Activated CD8-positive, alpha-beta T cell treated with anti-CD3 and anti-CD28 coated beads for 36 hours (primary cell): ENCODE measurements at regions not wholly inside any gene's neighbourhood (a gene's known extent, or its start where the extent isn't known, plus 50 kb on each side); places are given as distances from the start of the nearest gene placed in this dataset.

Source experiments
- ATAC-seq: fragments of 200-7000 bp; cut with Tn5 transposase; one replicate; pipeline ENCODE4 v1.10.0; 2021; ENCODE audit warnings: mild to moderate bottlenecking, moderate library complexity
- CTCF ChIA-PET: fragments of 350-600 bp; sonication (Branson Sonifier 250); formaldehyde crosslinking; loops from one replicate; lab custom pipeline; 2021; ENCODE audit warnings: antibody characterized with exemption; lab: Charles Lee
- POLR2A ChIA-PET: fragments of 350-600 bp; sonication (Branson Sonifier 250); formaldehyde crosslinking; loops from one replicate; lab custom pipeline; 2021; ENCODE audit warnings: antibody characterized with exemption; lab: Charles Lee
- DNase-seq: peaks from one replicate; pipeline ENCODE4 v3.0.0-alpha.2; 2020
- H3K27ac Mint-ChIP-seq: one replicate; pipeline ENCODE4 v1.8.0; 2021; ENCODE audit warnings: mild to moderate bottlenecking, mixed read lengths
- H3K27me3 Mint-ChIP-seq: one replicate; pipeline ENCODE4 v1.8.0; 2021; ENCODE audit warnings: mixed read lengths
- H3K36me3 Mint-ChIP-seq: one replicate; pipeline ENCODE4 v1.8.0; 2021; ENCODE audit warnings: low read depth, mixed read lengths
- H3K4me1 Mint-ChIP-seq: one replicate; pipeline ENCODE4 v1.8.0; 2021; ENCODE audit warnings: low read depth, mixed read lengths
- H3K4me3 Mint-ChIP-seq: one replicate; pipeline ENCODE4 v1.8.0; 2021; ENCODE audit warnings: mild to moderate bottlenecking, moderate library complexity, mixed read lengths
- H3K9me3 Mint-ChIP-seq: one replicate; pipeline ENCODE4 v1.8.0; 2021; ENCODE audit warnings: mixed read lengths
- intact Hi-C: fragments of 100-400 bp; cut with micrococcal nuclease; formaldehyde crosslinking; loops from one replicate; pipeline ENCODE4 v1.10.0; 2022
- TF ChIP-seq, protein P1 (sequence below): fragments of 200-600 bp; IDR thresholded peaks from one replicate; pipeline ENCODE4 v1.8.0; 2022; ENCODE audit warnings: antibody characterized with exemption, mild to moderate bottlenecking

DNA sequence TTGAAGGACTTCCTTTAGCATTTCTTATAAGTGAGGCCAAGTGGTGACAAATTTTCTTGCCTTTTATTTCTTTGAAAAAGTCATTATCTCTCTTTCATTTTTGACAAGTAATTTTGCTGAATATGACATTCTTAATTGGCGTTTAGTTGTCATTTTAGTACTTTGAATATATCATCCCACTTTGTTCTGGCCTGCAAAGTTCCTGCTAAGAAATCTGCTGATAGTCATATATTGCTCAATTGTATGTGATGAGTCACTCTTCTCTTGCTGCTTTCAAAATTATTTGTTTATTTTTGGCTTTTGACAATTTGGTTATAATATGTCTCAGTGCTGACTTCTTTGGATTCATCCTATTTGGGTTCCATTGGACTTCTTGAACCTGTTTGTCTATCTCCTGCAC, 312.6 kb downstream of the DUSP10 start:
- Mint-ChIP-seq H3K4me3 (no peak overlapping the region), H3K9me3 (peaks cover 14% of the 10 kb centered on the region), H3K27ac (no peak overlapping the region), H3K27me3 (peaks cover 8% of the 10 kb centered on the region), H3K36me3 (no peaks in the 10 kb centered on the region), H3K4me1 (no peaks in the 10 kb centered on the region)
- ChIA-PET POLR2A (no interaction called here), CTCF (interaction anchor here (1.3 to 1.4 kb wide), 2 partner anchors 9 to 225 kb away, joined by 3 to 4 read pairs; no protein-coding TSS in a partner anchor)
- ATAC-seq: no peak
- DNase-seq: no peak
- intact Hi-C loops: no loop called here
- TF ChIP-seq, protein P1, sequence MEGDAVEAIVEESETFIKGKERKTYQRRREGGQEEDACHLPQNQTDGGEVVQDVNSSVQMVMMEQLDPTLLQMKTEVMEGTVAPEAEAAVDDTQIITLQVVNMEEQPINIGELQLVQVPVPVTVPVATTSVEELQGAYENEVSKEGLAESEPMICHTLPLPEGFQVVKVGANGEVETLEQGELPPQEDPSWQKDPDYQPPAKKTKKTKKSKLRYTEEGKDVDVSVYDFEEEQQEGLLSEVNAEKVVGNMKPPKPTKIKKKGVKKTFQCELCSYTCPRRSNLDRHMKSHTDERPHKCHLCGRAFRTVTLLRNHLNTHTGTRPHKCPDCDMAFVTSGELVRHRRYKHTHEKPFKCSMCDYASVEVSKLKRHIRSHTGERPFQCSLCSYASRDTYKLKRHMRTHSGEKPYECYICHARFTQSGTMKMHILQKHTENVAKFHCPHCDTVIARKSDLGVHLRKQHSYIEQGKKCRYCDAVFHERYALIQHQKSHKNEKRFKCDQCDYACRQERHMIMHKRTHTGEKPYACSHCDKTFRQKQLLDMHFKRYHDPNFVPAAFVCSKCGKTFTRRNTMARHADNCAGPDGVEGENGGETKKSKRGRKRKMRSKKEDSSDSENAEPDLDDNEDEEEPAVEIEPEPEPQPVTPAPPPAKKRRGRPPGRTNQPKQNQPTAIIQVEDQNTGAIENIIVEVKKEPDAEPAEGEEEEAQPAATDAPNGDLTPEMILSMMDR: no peak

DNA sequence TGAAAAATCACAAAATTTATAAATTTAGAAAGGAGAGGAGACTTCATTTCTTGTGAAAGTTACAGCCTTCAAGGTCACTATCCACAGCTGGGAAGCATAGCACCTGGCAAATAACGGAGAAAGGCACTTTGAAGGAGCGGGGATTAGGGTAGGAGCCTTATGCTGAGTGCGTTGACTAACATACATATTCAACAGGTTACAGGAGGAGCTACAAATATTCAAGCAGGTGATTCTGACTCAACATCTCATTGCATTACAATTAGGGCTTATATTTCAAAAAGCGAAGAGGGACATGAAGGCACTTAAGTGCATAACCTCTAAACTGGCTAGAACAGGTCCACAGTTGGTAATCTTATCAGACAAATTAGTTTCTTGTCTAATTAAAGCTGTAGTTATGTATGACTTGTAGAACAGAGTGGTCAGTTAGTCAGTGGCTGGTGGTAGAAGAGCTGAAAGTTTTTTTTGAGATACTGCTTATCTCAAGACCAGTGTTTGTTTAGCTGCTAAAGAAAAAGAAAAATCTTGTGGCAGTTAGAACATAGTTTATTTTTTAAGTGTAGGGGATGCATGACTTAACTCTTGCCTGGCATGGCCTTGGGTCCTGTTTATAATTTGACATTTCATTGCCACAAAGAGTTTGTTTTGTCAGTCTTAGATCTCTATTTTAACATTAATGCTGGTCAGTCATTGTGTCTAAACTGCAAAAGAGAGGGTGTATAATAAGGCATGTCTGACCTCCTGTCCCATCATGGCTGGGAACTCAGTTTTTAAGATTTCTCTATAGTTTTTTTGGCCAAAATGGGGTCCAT, 311.5 kb downstream of the DUSP10 start:
- H3K4me3 Mint-ChIP-seq: no peak overlapping the region
- no peaks in the 10 kb centered on the region for H3K36me3 Mint-ChIP-seq
- H3K4me1 Mint-ChIP-seq: peaks cover 9% of the 10 kb centered on the region
- H3K27me3 Mint-ChIP-seq: peaks cover 8% of the 10 kb centered on the region
- peaks cover 10% of the 10 kb centered on the region for H3K9me3 Mint-ChIP-seq
- H3K27ac Mint-ChIP-seq: no peak overlapping the region
- DNase-seq (no peak), ATAC-seq (no peak)
- TF ChIP-seq, protein P1: no peak
- intact Hi-C loops: loop anchor here (10.0 kb wide), 1 partner anchor 166 kb away; no protein-coding TSS in a partner anchor
- CTCF ChIA-PET: interaction anchor here (1.3 to 1.4 kb wide), 2 partner anchors 8 to 227 kb away, joined by 3 to 4 read pairs; no protein-coding TSS in a partner anchor
- POLR2A ChIA-PET: no interaction called here

DNA sequence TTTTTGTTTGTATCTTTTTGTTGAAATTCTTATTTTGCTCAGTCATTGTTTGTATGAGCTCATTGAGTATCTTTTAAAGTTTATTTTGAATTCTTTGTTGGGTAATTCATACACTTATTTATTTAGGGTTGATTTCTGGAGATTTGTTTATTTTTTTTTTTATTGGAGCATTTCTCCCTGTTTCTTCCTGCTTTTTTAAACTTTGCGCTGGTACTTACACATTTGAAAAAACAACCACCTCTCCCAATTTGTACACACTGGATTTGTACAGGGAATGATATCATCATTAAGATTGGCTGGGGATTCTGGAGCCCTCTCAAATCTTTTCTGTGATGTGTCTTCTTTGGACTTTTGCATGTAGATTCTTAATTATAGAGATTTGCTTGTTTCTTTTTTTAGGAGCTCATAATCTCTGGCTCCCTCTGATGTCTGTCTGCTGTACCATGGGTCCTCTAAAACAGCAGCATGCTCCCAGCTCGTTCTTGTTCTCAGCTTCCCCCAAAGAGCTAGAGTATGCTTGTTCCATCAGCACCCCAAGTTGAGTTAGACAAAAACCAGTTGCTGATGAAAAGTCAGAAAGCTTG, 310.7 kb downstream of the DUSP10 start:
- TF ChIP-seq, protein P1: no peak
- Mint-ChIP-seq H3K9me3 (peaks cover 6% of the 10 kb centered on the region), H3K4me3 (no peak overlapping the region), H3K36me3 (no peaks in the 10 kb centered on the region), H3K27me3 (peaks cover 8% of the 10 kb centered on the region), H3K27ac (no peak overlapping the region), H3K4me1 (peaks cover 13% of the 10 kb centered on the region)
- ATAC-seq: no peak
- ChIA-PET CTCF (interaction anchor here (1.0 to 1.1 kb wide), 2 partner anchors 15 to 621 kb away, joined by 4 read pairs; no protein-coding TSS in a partner anchor), POLR2A (interaction anchor here (0.6 kb wide), 1 partner anchor 377 kb away, joined by 3 read pairs; no protein-coding TSS in a partner anchor)
- intact Hi-C loops: loop anchor here (10.0 kb wide), 1 partner anchor 166 kb away; no protein-coding TSS in a partner anchor
- no peak for DNase-seq

DNA sequence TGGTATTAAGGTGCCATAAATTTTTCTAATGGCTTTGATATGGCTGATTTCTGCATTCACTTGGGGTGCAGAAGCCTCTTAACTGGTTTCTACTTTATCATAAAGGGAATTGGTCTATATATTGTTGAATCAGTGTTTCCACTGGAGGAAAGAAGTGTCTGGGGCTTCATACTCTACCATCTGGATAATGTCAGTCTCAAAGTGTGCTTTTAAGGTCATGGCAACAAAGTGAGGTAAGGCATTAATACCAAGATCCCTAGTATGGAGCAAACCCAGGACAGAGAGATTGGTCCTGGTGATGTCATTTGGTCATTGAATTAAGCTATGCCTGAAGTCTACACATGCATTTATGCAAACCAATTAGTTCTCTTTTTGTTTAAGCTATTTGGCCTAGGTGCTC, 309.9 kb downstream of the DUSP10 start:
- Mint-ChIP-seq H3K36me3 (no peaks in the 10 kb centered on the region), H3K27me3 (peaks cover 8% of the 10 kb centered on the region), H3K4me3 (no peak overlapping the region), H3K4me1 (peaks cover 13% of the 10 kb centered on the region), H3K27ac (no peak overlapping the region), H3K9me3 (no peaks in the 10 kb centered on the region)
- intact Hi-C loops: loop anchor here (10.0 kb wide), 1 partner anchor 167 kb away; no protein-coding TSS in a partner anchor
- ATAC-seq (no peak), DNase-seq (no peak)
- CTCF ChIA-PET: interaction anchor here (0.9 to 1.1 kb wide), 5 partner anchors 9 to 622 kb away, joined by 3 to 4 read pairs (median 3); no protein-coding TSS in a partner anchor
- POLR2A ChIA-PET: interaction anchor here (0.6 kb wide), 1 partner anchor 378 kb away, joined by 3 read pairs; no protein-coding TSS in a partner anchor
- TF ChIP-seq, protein P1: no peak
